ENCODE measurements at regions not wholly inside any gene's neighbourhood (a gene's known extent, or its start where the extent isn't known, plus 50 kb on each side); places are given as distances from the start of the nearest gene placed in this dataset.

- Mint-ChIP-seq H3K9me3 (no peaks in the 10 kb centered on the region), H3K27ac (no peak overlapping the region), H3K4me3 (no peak overlapping the region), H3K27me3 (peaks cover 10% of the 10 kb centered on the region), H3K36me3 (ENCODE audit: low read depth) (no peaks in the 10 kb centered on the region), H3K4me1 (ENCODE audit: low read depth) (no peaks in the 10 kb centered on the region)
- intact Hi-C loops (cut with micrococcal nuclease): no loop called here
These were observed 83.0 kb downstream of the YTHDF1 start for GRCh38 chr20:63132715-63133471.

GRCh38 chr20:63132131-63132714, 83.7 kb downstream of the YTHDF1 start:
- Mint-ChIP-seq H3K27me3 (peaks cover 8% of the 10 kb centered on the region), H3K27ac (no peak overlapping the region), H3K4me3 (no peak overlapping the region), H3K9me3 (no peaks in the 10 kb centered on the region), H3K36me3 (ENCODE audit: low read depth) (no peaks in the 10 kb centered on the region), H3K4me1 (ENCODE audit: low read depth) (no peaks in the 10 kb centered on the region)
- intact Hi-C loops (cut with micrococcal nuclease): no loop called here

GRCh38 chr20:63130658-63131577, 85.0 kb downstream of the YTHDF1 start:
- Mint-ChIP-seq H3K4me3 (no peak overlapping the region), H3K9me3 (no peaks in the 10 kb centered on the region), H3K27ac (no peak overlapping the region), H3K36me3 (ENCODE audit: low read depth) (no peaks in the 10 kb centered on the region), H3K4me1 (ENCODE audit: low read depth) (no peaks in the 10 kb centered on the region), H3K27me3 (peaks cover 10% of the 10 kb centered on the region)
- intact Hi-C loops (cut with micrococcal nuclease): no loop called here

GRCh38 chr20:63129991-63130657, 85.8 kb downstream of the YTHDF1 start:
- H3K4me3 Mint-ChIP-seq: no peak overlapping the region
- intact Hi-C loops (cut with micrococcal nuclease): no loop called here
- no peaks in the 10 kb centered on the region for H3K9me3 Mint-ChIP-seq
- H3K4me1 Mint-ChIP-seq (ENCODE audit: low read depth): no peaks in the 10 kb centered on the region
- no peaks in the 10 kb centered on the region for H3K36me3 Mint-ChIP-seq (ENCODE audit: low read depth)
- H3K27ac Mint-ChIP-seq: no peak overlapping the region
- H3K27me3 Mint-ChIP-seq: peaks cover 12% of the 10 kb centered on the region

GRCh38 chr20:63129376-63129965, 86.5 kb downstream of the YTHDF1 start:
- intact Hi-C loops (cut with micrococcal nuclease): no loop called here
- H3K9me3 Mint-ChIP-seq: no peaks in the 10 kb centered on the region
- no peaks in the 10 kb centered on the region for H3K4me1 Mint-ChIP-seq (ENCODE audit: low read depth)
- peaks cover 12% of the 10 kb centered on the region for H3K27me3 Mint-ChIP-seq
- no peak overlapping the region for H3K27ac Mint-ChIP-seq
- H3K4me3 Mint-ChIP-seq: no peak overlapping the region
- H3K36me3 Mint-ChIP-seq (ENCODE audit: low read depth): no peaks in the 10 kb centered on the region

GRCh38 chr20:63128956-63129355, 87.0 kb downstream of the YTHDF1 start:
- Mint-ChIP-seq H3K4me1 (ENCODE audit: low read depth) (no peaks in the 10 kb centered on the region), H3K27me3 (peaks cover 12% of the 10 kb centered on the region), H3K9me3 (no peaks in the 10 kb centered on the region), H3K4me3 (no peak overlapping the region), H3K36me3 (ENCODE audit: low read depth) (no peaks in the 10 kb centered on the region), H3K27ac (no peak overlapping the region)
- intact Hi-C loops (cut with micrococcal nuclease): no loop called here

GRCh38 chr20:63128367-63128766, 87.6 kb downstream of the YTHDF1 start:
- no peaks in the 10 kb centered on the region for H3K9me3 Mint-ChIP-seq
- H3K27me3 Mint-ChIP-seq: peaks cover 12% of the 10 kb centered on the region
- H3K4me1 Mint-ChIP-seq (ENCODE audit: low read depth): no peaks in the 10 kb centered on the region
- no peaks in the 10 kb centered on the region for H3K36me3 Mint-ChIP-seq (ENCODE audit: low read depth)
- H3K27ac Mint-ChIP-seq: no peak overlapping the region
- intact Hi-C loops (cut with micrococcal nuclease): no loop called here
- H3K4me3 Mint-ChIP-seq: no peak overlapping the region

GRCh38 chr20:63127700-63128364, 88.1 kb downstream of the YTHDF1 start:
- H3K27ac Mint-ChIP-seq: no peak overlapping the region
- H3K27me3 Mint-ChIP-seq: peaks cover 12% of the 10 kb centered on the region
- H3K4me1 Mint-ChIP-seq (ENCODE audit: low read depth): no peaks in the 10 kb centered on the region

GRCh38 chr20:63126876-63127699, 88.8 kb downstream of the YTHDF1 start:
- intact Hi-C loops (cut with micrococcal nuclease): no loop called here
- H3K9me3 Mint-ChIP-seq: no peaks in the 10 kb centered on the region
- peaks cover 12% of the 10 kb centered on the region for H3K27me3 Mint-ChIP-seq
- no peaks in the 10 kb centered on the region for H3K36me3 Mint-ChIP-seq (ENCODE audit: low read depth)
- no peak overlapping the region for H3K4me3 Mint-ChIP-seq
- H3K4me1 Mint-ChIP-seq (ENCODE audit: low read depth): no peaks in the 10 kb centered on the region
- H3K27ac Mint-ChIP-seq: no peak overlapping the region

More at GRCh38 chr20:63127700-63128364, 88.1 kb downstream of the YTHDF1 start:
- intact Hi-C loops (cut with micrococcal nuclease): no loop called here
- Mint-ChIP-seq H3K9me3 (no peaks in the 10 kb centered on the region), H3K36me3 (ENCODE audit: low read depth) (no peaks in the 10 kb centered on the region), H3K4me3 (no peak overlapping the region)

- intact Hi-C loops (cut with micrococcal nuclease): no loop called here
- no peak overlapping the region for H3K27ac Mint-ChIP-seq
- no peak overlapping the region for H3K4me3 Mint-ChIP-seq
- H3K27me3 Mint-ChIP-seq: peaks cover 12% of the 10 kb centered on the region
- no peaks in the 10 kb centered on the region for H3K36me3 Mint-ChIP-seq (ENCODE audit: low read depth)
- H3K9me3 Mint-ChIP-seq: no peaks in the 10 kb centered on the region
- H3K4me1 Mint-ChIP-seq (ENCODE audit: low read depth): no peaks in the 10 kb centered on the region
These were observed 89.9 kb downstream of the YTHDF1 start for GRCh38 chr20:63125838-63126601.

- intact Hi-C loops (cut with micrococcal nuclease): no loop called here
- H3K4me3 Mint-ChIP-seq: no peak overlapping the region
- H3K36me3 Mint-ChIP-seq (ENCODE audit: low read depth): no peaks in the 10 kb centered on the region
- H3K9me3 Mint-ChIP-seq: no peaks in the 10 kb centered on the region
- H3K27me3 Mint-ChIP-seq: peaks cover 12% of the 10 kb centered on the region
- no peak overlapping the region for H3K27ac Mint-ChIP-seq
- H3K4me1 Mint-ChIP-seq (ENCODE audit: low read depth): no peaks in the 10 kb centered on the region
These were observed 90.4 kb downstream of the YTHDF1 start for GRCh38 chr20:63125581-63125837.

Measured in dendritic cell treated with granulocyte-macrophage colony-stimulating factor and Interleukin-4, amounts not matched to agents 40 ng/mL and 50 ng/mL, for 4 days (primary cell).